ENCODE measurements at regions not wholly inside any gene's neighbourhood (a gene's known extent, or its start where the extent isn't known, plus 50 kb on each side); places are given as distances from the start of the nearest gene placed in this dataset.

DNA sequence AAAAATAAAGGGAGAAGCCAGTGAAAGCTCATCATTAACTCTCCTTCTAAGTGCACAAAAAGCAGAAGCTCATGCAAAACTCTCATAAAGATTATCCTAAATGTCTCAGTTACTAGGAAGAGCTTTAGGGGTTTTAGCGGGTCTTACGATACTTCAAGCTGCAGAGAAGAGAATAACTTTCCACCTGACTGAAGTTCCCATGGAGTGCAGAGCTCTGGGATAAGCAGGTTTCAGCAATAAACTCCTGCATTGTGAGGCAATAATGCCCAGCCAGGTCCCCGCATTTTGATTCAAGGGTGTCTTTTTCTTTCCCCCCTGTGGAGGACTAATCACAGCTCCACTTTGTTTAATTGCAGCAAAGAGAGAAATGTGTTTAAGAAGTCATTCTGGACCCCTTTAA is 241.9 kb upstream of the SP8 start:
- Mint-ChIP-seq H3K9me3 (no peaks in the 10 kb centered on the region), H3K27me3 (ENCODE audit: low read depth) (peaks cover 6% of the 10 kb centered on the region; the same call in 1 of the 2 replicates), H3K4me3 (peak overlapping the region; percentile 33), H3K36me3 (no peaks in the 10 kb centered on the region), H3K4me1 (peaks cover 86% of the 10 kb centered on the region), H3K27ac (peak overlapping the region; percentile 41; the same call in 1 of the 2 replicates)
- POLR2A ChIA-PET, result no interaction called here
- no peak for TF ChIP-seq ESRRA (CRISPR knock-in tag; IDR thresholded peaks at IDR 0.05; ENCODE audit: borderline replicate concordance)
- TF ChIP-seq, protein P1, sequence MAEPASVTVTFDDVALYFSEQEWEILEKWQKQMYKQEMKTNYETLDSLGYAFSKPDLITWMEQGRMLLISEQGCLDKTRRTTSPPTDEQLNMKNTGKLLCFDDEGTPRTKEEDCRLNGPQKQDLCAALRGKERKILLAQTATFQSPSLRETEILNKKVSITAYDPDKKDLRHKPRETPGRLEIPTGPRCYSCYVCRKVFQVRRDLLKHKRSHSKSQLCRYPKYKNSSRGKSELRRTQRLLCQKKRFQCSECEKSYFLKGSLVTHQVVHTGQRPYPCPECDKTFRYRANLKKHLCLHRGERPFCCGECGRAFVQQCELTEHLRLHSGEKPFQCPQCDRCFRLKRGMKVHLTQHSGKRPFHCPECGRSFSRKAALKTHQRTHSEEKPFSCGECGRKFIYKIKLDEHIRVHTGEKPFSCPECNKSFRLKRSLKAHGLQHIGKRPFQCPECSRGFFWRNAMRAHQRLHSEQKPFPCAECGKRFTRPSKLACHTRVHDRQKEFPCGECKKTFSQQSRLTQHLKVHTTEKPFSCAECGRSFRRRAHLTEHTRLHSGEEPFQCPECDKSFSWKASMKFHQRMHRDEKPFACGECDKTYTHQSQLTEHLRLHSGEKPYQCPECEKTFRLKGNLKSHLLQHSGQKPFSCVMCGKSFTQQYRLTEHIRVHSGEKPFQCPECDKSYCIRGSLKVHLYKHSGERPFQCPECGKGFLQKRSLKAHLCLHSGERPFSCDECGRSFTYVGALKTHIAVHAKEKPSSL (CRISPR knock-in tag; conservative IDR thresholded peaks at IDR 0.05), result no peak
- TF ChIP-seq NFYB (CRISPR knock-in tag; conservative IDR thresholded peaks at IDR 0.05; ENCODE audit: low read depth), result no peak
- no peak for TF ChIP-seq CBFB (CRISPR knock-in tag; IDR thresholded peaks at IDR 0.05; ENCODE audit: low read depth)
- DNase-seq (ENCODE audit: low spot score) (no peak), ATAC-seq (peak; percentile 7; the same call in 1 of the 2 replicates)
- CTCF ChIA-PET, result interaction anchor here (1.0 to 2.6 kb wide), 3 partner anchors 142 to 252 kb away, joined by 4 to 18 read pairs (median 9); no protein-coding TSS in a partner anchor

DNA sequence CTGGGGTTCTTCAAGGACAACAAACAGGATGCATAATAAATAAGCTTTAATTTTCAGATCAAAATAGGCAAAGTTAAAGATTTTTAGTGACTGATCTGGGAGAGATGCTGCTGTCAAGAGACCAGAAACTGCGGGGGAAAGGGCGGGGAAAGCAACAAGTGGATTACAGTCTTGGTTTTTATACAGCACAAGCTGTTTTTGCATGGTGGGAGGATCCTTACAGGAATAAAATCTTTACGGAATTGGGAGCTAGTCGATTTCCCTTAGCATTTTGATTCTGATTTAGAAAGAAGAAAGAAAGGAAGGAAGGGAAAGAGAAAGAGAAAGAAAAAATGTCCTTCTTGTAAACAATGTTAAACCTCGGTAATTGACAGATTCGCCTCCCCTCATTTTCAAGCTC is 242.3 kb upstream of the SP8 start:
- ATAC-seq (0 out of 2 replicates have a peak, but pooled peaks have one; percentile 5), DNase-seq (ENCODE audit: low spot score) (no peak)
- ChIA-PET CTCF (interaction anchor here (1.0 to 2.6 kb wide), 3 partner anchors 141 to 253 kb away, joined by 4 to 18 read pairs (median 9); no protein-coding TSS in a partner anchor), POLR2A (no interaction called here)
- peak overlapping the region; percentile 33 for H3K4me3 Mint-ChIP-seq
- H3K27ac Mint-ChIP-seq, result peak overlapping the region; percentile 41
- no peaks in the 10 kb centered on the region for H3K36me3 Mint-ChIP-seq
- peaks cover 6% of the 10 kb centered on the region; the same call in 1 of the 2 replicates for H3K27me3 Mint-ChIP-seq (ENCODE audit: low read depth)
- TF ChIP-seq OVOL2 (CRISPR knock-in tag; IDR thresholded peaks at IDR 0.05; ENCODE audit: borderline replicate concordance) (no peak), KAT7 (CRISPR knock-in tag; IDR thresholded peaks at IDR 0.05; ENCODE audit: borderline replicate concordance) (no peak), ESRRA (CRISPR knock-in tag; IDR thresholded peaks at IDR 0.05; ENCODE audit: borderline replicate concordance) (no peak), NFYB (CRISPR knock-in tag; conservative IDR thresholded peaks at IDR 0.05; ENCODE audit: low read depth) (no peak), ZNF317 (CRISPR knock-in tag; IDR thresholded peaks at IDR 0.05; ENCODE audit: borderline replicate concordance, low read depth) (no peak), TEAD4 (CRISPR knock-in tag; IDR thresholded peaks at IDR 0.05) (no peak), ELF4 (CRISPR knock-in tag; IDR thresholded peaks at IDR 0.05; ENCODE audit: low read depth) (no peak), GTF2I (CRISPR knock-in tag; conservative IDR thresholded peaks at IDR 0.05) (no peak), ZNF219 (CRISPR knock-in tag; IDR thresholded peaks at IDR 0.05; ENCODE audit: borderline replicate concordance) (no peak), EMX1 (CRISPR knock-in tag; IDR thresholded peaks at IDR 0.05) (no peak)
- TF ChIP-seq, protein P2, sequence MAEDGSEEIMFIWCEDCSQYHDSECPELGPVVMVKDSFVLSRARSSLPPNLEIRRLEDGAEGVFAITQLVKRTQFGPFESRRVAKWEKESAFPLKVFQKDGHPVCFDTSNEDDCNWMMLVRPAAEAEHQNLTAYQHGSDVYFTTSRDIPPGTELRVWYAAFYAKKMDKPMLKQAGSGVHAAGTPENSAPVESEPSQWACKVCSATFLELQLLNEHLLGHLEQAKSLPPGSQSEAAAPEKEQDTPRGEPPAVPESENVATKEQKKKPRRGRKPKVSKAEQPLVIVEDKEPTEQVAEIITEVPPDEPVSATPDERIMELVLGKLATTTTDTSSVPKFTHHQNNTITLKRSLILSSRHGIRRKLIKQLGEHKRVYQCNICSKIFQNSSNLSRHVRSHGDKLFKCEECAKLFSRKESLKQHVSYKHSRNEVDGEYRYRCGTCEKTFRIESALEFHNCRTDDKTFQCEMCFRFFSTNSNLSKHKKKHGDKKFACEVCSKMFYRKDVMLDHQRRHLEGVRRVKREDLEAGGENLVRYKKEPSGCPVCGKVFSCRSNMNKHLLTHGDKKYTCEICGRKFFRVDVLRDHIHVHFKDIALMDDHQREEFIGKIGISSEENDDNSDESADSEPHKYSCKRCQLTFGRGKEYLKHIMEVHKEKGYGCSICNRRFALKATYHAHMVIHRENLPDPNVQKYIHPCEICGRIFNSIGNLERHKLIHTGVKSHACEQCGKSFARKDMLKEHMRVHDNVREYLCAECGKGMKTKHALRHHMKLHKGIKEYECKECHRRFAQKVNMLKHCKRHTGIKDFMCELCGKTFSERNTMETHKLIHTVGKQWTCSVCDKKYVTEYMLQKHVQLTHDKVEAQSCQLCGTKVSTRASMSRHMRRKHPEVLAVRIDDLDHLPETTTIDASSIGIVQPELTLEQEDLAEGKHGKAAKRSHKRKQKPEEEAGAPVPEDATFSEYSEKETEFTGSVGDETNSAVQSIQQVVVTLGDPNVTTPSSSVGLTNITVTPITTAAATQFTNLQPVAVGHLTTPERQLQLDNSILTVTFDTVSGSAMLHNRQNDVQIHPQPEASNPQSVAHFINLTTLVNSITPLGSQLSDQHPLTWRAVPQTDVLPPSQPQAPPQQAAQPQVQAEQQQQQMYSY (CRISPR knock-in tag; IDR thresholded peaks at IDR 0.05), result no peak
- TF ChIP-seq, protein P3, sequence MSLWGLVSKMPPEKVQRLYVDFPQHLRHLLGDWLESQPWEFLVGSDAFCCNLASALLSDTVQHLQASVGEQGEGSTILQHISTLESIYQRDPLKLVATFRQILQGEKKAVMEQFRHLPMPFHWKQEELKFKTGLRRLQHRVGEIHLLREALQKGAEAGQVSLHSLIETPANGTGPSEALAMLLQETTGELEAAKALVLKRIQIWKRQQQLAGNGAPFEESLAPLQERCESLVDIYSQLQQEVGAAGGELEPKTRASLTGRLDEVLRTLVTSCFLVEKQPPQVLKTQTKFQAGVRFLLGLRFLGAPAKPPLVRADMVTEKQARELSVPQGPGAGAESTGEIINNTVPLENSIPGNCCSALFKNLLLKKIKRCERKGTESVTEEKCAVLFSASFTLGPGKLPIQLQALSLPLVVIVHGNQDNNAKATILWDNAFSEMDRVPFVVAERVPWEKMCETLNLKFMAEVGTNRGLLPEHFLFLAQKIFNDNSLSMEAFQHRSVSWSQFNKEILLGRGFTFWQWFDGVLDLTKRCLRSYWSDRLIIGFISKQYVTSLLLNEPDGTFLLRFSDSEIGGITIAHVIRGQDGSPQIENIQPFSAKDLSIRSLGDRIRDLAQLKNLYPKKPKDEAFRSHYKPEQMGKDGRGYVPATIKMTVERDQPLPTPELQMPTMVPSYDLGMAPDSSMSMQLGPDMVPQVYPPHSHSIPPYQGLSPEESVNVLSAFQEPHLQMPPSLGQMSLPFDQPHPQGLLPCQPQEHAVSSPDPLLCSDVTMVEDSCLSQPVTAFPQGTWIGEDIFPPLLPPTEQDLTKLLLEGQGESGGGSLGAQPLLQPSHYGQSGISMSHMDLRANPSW (CRISPR knock-in tag; conservative IDR thresholded peaks at IDR 0.05; ENCODE audit: low read depth), result no peak
- no peaks in the 10 kb centered on the region for H3K9me3 Mint-ChIP-seq
- H3K4me1 Mint-ChIP-seq, result peaks cover 81% of the 10 kb centered on the region
